Thyroid gland (tissue), 4 donors: ENCODE measurements at regions not wholly inside any gene's neighbourhood (a gene's known extent, or its start where the extent isn't known, plus 50 kb on each side); places are given as distances from the start of the nearest gene placed in this dataset.

ENCODE experiments used
- POLR2A ChIP-seq, 2 donors: fragments of 450-650 bp; IDR thresholded peaks; one replicate each; pipeline ENCODE4 v1.6.1; 2017; ENCODE audit warnings: antibody characterized with exemption in 2 of 2, mild to moderate bottlenecking in 2 of 2, moderate library complexity in 1 of 2
- TF ChIP-seq, protein P1 (sequence below), 6 experiments: fragments of 200-600 bp in 3 of 6; fragments of 450-650 bp in 3 of 6; sonication (generic) in 3 of 6; IDR thresholded peaks; one replicate each; pipeline ENCODE4 v1.5.1; 2016 to 2019; ENCODE audit warnings: antibody characterized with exemption in 6 of 6, mild to moderate bottlenecking in 2 of 6, inconsistent platforms in 1 of 6, moderate library complexity in 1 of 6

- TF ChIP-seq, protein P1, sequence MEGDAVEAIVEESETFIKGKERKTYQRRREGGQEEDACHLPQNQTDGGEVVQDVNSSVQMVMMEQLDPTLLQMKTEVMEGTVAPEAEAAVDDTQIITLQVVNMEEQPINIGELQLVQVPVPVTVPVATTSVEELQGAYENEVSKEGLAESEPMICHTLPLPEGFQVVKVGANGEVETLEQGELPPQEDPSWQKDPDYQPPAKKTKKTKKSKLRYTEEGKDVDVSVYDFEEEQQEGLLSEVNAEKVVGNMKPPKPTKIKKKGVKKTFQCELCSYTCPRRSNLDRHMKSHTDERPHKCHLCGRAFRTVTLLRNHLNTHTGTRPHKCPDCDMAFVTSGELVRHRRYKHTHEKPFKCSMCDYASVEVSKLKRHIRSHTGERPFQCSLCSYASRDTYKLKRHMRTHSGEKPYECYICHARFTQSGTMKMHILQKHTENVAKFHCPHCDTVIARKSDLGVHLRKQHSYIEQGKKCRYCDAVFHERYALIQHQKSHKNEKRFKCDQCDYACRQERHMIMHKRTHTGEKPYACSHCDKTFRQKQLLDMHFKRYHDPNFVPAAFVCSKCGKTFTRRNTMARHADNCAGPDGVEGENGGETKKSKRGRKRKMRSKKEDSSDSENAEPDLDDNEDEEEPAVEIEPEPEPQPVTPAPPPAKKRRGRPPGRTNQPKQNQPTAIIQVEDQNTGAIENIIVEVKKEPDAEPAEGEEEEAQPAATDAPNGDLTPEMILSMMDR (IDR thresholded peaks at IDR 0.05), result no peak
- no peak for TF ChIP-seq POLR2A (IDR thresholded peaks at IDR 0.05)
Observed at GRCh38 chr3:24586920-24587319, 92.3 kb upstream of the THRB start.
